ENCODE measurements at regions not wholly inside any gene's neighbourhood (a gene's known extent, or its start where the extent isn't known, plus 50 kb on each side); places are given as distances from the start of the nearest gene placed in this dataset.

DNA sequence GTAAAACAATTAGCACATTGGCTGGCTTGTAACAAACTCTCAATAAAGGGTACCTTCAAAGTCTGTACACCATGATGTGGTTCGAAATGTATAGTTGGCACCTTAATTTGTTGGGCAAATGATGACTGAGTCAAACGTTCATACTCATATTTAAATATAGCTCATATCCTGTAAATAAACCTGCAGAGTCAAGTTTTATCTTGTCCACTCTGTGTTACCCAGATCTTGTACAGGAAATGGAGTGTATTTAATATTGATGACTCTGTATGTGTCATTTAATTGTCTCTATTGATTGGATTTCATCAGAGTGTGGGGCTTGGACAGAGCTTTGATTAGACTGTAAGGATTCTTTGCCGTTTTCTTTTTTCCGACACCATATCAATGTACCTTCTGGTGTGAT is 805.6 kb upstream of the ZEB2 start:
- WGBS (ENCODE audit: extremely low coverage, insufficient read length, low lambda C conversion rate): no CpG with 5 or more reads among the region's 4 CpGs
- H3K36me3 Mint-ChIP-seq (ENCODE audit: insufficient read depth in 1 of 3, low read depth in 3 of 3): no peaks in the 10 kb centered on the region
- H4K91ac ChIP-seq (ENCODE audit: insufficient read length, low read depth, low read length): no peak overlapping the region

More for the DNA sequence above, 805.6 kb upstream of the ZEB2 start:
- no peaks in the 10 kb centered on the region for H3K4me1 ChIP-seq (ENCODE audit: insufficient read depth, low read length)
- H3K4ac ChIP-seq (ENCODE audit: low read depth, low read length): no peak overlapping the region
- no peak overlapping the region for H2AK5ac ChIP-seq (ENCODE audit: insufficient read length, low read length)
- TF ChIP-seq, protein P1, sequence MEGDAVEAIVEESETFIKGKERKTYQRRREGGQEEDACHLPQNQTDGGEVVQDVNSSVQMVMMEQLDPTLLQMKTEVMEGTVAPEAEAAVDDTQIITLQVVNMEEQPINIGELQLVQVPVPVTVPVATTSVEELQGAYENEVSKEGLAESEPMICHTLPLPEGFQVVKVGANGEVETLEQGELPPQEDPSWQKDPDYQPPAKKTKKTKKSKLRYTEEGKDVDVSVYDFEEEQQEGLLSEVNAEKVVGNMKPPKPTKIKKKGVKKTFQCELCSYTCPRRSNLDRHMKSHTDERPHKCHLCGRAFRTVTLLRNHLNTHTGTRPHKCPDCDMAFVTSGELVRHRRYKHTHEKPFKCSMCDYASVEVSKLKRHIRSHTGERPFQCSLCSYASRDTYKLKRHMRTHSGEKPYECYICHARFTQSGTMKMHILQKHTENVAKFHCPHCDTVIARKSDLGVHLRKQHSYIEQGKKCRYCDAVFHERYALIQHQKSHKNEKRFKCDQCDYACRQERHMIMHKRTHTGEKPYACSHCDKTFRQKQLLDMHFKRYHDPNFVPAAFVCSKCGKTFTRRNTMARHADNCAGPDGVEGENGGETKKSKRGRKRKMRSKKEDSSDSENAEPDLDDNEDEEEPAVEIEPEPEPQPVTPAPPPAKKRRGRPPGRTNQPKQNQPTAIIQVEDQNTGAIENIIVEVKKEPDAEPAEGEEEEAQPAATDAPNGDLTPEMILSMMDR (conservative IDR thresholded peaks at IDR 0.05): no peak
- Mint-ChIP-seq H3K4me1 (no peaks in the 10 kb centered on the region), H3K27me3 (ENCODE audit: low read depth) (no peaks in the 10 kb centered on the region), H3K9me3 (no peaks in the 10 kb centered on the region; a peak in 1 of 5 replicates), H3K4me3 (no peak overlapping the region), H3K27ac (no peak overlapping the region)
- no peak overlapping the region for H3K23ac ChIP-seq (ENCODE audit: insufficient read length, low read depth, low read length)
- no peak overlapping the region for H2BK20ac ChIP-seq (ENCODE audit: low read depth, low read length, poor library complexity, severe bottlenecking)
- no peak overlapping the region for H3K27ac ChIP-seq (ENCODE audit: insufficient read length, low read depth, low read length)
- DNase-seq: no peak
- no peak overlapping the region for H3K18ac ChIP-seq (ENCODE audit: insufficient read length, low read depth, low read length)
- H2BK5ac ChIP-seq (ENCODE audit: insufficient read length, low read length): no peak overlapping the region
- H4K20me1 ChIP-seq (ENCODE audit: control insufficient read depth, insufficient read depth, insufficient read length): no peaks in the 10 kb centered on the region
- no peak overlapping the region for H3K4me2 ChIP-seq (ENCODE audit: insufficient read depth, insufficient read length, low read length)
- H3K79me2 ChIP-seq (ENCODE audit: insufficient read depth, low read length): no peaks in the 10 kb centered on the region
- no peak overlapping the region for H4K5ac ChIP-seq (ENCODE audit: insufficient read length, low read depth, low read length)
- H3K9me3 ChIP-seq (ENCODE audit: control insufficient read depth, low read depth, low read length): no peaks in the 10 kb centered on the region
- no peaks in the 10 kb centered on the region for H3K79me1 ChIP-seq (ENCODE audit: insufficient read depth, low read depth, low read length, poor library complexity, severe bottlenecking)
- H4K8ac ChIP-seq (replicated peaks; ENCODE audit: insufficient read length, low read depth, low read length): no peak overlapping the region
- H3K23me2 ChIP-seq (ENCODE audit: insufficient read length, low read depth, low read length, poor library complexity, severe bottlenecking): no peaks in the 10 kb centered on the region
- no peaks in the 10 kb centered on the region for H3K27me3 ChIP-seq (ENCODE audit: insufficient read depth, low read length)
- no peak overlapping the region for H2AFZ ChIP-seq (ENCODE audit: low read length)
- H3K9ac ChIP-seq (ENCODE audit: extremely low read depth, insufficient read length, low read length): no peak overlapping the region
- no peak overlapping the region for H3K14ac ChIP-seq (ENCODE audit: insufficient read depth, low read length)
- no peak overlapping the region for H2BK12ac ChIP-seq (ENCODE audit: insufficient read length, low read depth, low read length)
- H2BK15ac ChIP-seq (ENCODE audit: low read depth, low read length): no peak overlapping the region
- H2BK120ac ChIP-seq (ENCODE audit: low read depth, low read length, poor library complexity, severe bottlenecking): no peak overlapping the region
- no peak overlapping the region for H3T11ph ChIP-seq (ENCODE audit: low read length)
- H3K56ac ChIP-seq (ENCODE audit: insufficient read length, low read depth, low read length): no peak overlapping the region
